Keratinocyte (primary cell): ENCODE measurements at regions not wholly inside any gene's neighbourhood (a gene's known extent, or its start where the extent isn't known, plus 50 kb on each side); places are given as distances from the start of the nearest gene placed in this dataset.

Experiments
- DNase-seq: peaks from one replicate; pipeline ENCODE4 v3.0.0-alpha.2; 2011; ENCODE audit warnings: low read depth, missing footprints, low spot score
- FAIRE-seq: peaks from 2 replicates; lab custom pipeline; 2011; peaks lifted over from hg19 to GRCh38; lab: Jason Lieb, UNC
- H2AFZ ChIP-seq: 2 replicates; pipeline ENCODE4 v1.6.0; 2012; ENCODE audit warnings: low read length, control low read depth, inconsistent platforms; ENCODE audit not compliant: control insufficient read depth
- H3K27ac ChIP-seq: 2 replicates; pipeline ENCODE4 v1.5.1; 2011; ENCODE audit warnings: low read length; ENCODE audit not compliant: control insufficient read depth, insufficient read depth
- H3K27me3 ChIP-seq: 3 replicates; pipeline ENCODE4 v1.6.0; 2011; ENCODE audit warnings: low read length; ENCODE audit not compliant: control insufficient read depth, insufficient read depth; ENCODE audit errors: extremely low read depth
- H3K36me3 ChIP-seq, 2 experiments: 2 replicates in 1 of 2; 3 replicates in 1 of 2; pipeline ENCODE4 v1.5.1; 2011; ENCODE audit warnings: low read length in 2 of 2, mild to moderate bottlenecking in 1 of 2; ENCODE audit not compliant: control insufficient read depth in 2 of 2, insufficient read depth in 2 of 2; ENCODE audit errors: extremely low read depth in 1 of 2
- H3K4me1 ChIP-seq: 3 replicates; pipeline ENCODE4 v1.5.1; 2011; ENCODE audit warnings: low read length; ENCODE audit not compliant: control insufficient read depth, insufficient read depth; ENCODE audit errors: extremely low read depth
- H3K4me2 ChIP-seq: 3 replicates; pipeline ENCODE4 v1.6.0; 2011; ENCODE audit warnings: low read depth, low read length; ENCODE audit not compliant: control insufficient read depth, insufficient read depth; ENCODE audit errors: extremely low read depth
- H3K4me3 ChIP-seq, 3 experiments: fragments of 200-600 bp in 1 of 3; sonication (generic) in 1 of 3; 2 replicates in 2 of 3; 3 replicates in 1 of 3; pipeline ENCODE4 v1.5.1; 2011 to 2016; ENCODE audit warnings: low read length in 3 of 3, mild to moderate bottlenecking in 3 of 3, control low read depth in 2 of 3, inconsistent platforms in 1 of 3, low read depth in 1 of 3, mixed read lengths in 1 of 3, mixed run types in 1 of 3, moderate library complexity in 1 of 3; ENCODE audit not compliant: control insufficient read depth in 2 of 3, insufficient read depth in 2 of 3; ENCODE audit errors: extremely low read depth in 1 of 3
- H3K79me2 ChIP-seq: 2 replicates; pipeline ENCODE4 v1.6.0; 2012; ENCODE audit warnings: low read length; ENCODE audit not compliant: control insufficient read depth, insufficient read depth
- H3K9ac ChIP-seq: 3 replicates; pipeline ENCODE4 v1.6.0; 2011; ENCODE audit warnings: low read length; ENCODE audit not compliant: control insufficient read depth, insufficient read depth; ENCODE audit errors: extremely low read depth
- H3K9me1 ChIP-seq: 3 replicates; pipeline ENCODE4 v1.6.0; 2011; ENCODE audit warnings: low read length; ENCODE audit not compliant: control insufficient read depth, insufficient read depth; ENCODE audit errors: extremely low read depth
- H3K9me3 ChIP-seq: 2 replicates; pipeline ENCODE4 v1.5.1; 2012; ENCODE audit warnings: low read depth, low read length; ENCODE audit not compliant: control insufficient read depth
- H4K20me1 ChIP-seq: 3 replicates; pipeline ENCODE4 v1.6.0; 2011; ENCODE audit warnings: low read length; ENCODE audit not compliant: control insufficient read depth, insufficient read depth; ENCODE audit errors: extremely low read depth
- EZH2 ChIP-seq: IDR thresholded peaks from one replicate; pipeline ENCODE4 v1.6.1; 2012; ENCODE audit warnings: inconsistent platforms, mild to moderate bottlenecking, low read length, moderate library complexity
- dilution Hi-C: fragments of 300-500 bp; cut with MboI; formaldehyde crosslinking; loops from one replicate; pipeline ENCODE4 v1.7.0; 2020; ENCODE audit warnings: low sequenced_read_pairs; ENCODE audit not compliant: extremely low pct_ligation_motif_present
- TF ChIP-seq, protein P1 (sequence below), 3 experiments: IDR thresholded peaks in 1 of 3; conservative IDR thresholded peaks in 1 of 3; optimal IDR thresholded peaks in 1 of 3; 2 replicates in 2 of 3; 3 replicates in 1 of 3; pipeline versions ENCODE3 to v1.5.1; 2011; ENCODE audit warnings: low read length in 3 of 3, mild to moderate bottlenecking in 3 of 3, moderate library complexity in 2 of 3, control low read depth in 1 of 3, inconsistent platforms in 1 of 3; ENCODE audit not compliant: insufficient read depth in 2 of 3; ENCODE audit errors: extremely low read depth in 1 of 3

DNA sequence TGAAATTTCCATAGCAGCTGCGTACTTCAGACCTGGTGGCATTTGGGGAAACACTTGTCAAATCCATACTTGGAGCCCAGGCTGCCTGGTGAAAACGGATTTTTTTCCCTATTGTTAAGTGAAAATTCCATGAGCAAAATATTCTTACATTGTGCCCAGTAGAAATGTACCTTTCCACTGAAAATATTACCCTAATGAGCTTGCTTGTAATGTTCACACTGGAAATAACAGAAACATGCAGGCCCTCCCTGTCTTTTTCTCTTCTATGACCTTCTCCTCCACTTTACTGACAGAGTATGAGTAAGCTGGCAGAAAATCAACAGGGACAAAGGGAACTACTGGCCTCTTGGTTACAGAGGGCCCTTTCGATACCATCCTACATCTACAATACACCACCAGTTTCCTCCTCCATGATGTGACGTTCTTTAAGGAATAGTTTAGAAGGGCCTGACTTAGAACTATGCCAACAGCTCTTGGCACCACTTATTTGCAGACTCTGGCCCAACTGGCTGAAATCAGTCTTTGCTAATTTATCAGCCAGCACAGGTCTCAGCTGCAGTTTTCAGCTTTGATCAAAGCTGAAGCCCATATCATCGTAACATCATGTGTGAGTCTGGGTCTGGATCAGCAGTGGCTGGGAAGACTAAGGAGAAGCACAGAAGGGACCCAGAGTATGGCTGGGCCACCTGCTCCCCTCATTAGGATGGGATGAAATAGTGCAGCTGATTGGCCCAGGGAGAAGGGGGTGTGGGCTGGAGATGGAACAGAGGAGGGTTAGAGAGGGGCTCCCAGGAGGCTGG, 272.2 kb upstream of the ID2 start:
- H2AFZ ChIP-seq, result no peak overlapping the region
- no peaks in the 10 kb centered on the region for H3K36me3 ChIP-seq
- no peaks in the 10 kb centered on the region for H3K79me2 ChIP-seq
- no peaks in the 10 kb centered on the region for H3K27me3 ChIP-seq
- no peaks in the 10 kb centered on the region for H3K9me3 ChIP-seq
- H3K9me1 ChIP-seq, result no peaks in the 10 kb centered on the region
- H3K9ac ChIP-seq, result no peak overlapping the region
- no peak overlapping the region for H3K4me2 ChIP-seq
- H3K27ac ChIP-seq, result no peak overlapping the region
- H4K20me1 ChIP-seq, result no peaks in the 10 kb centered on the region
- DNase-seq (no peak), FAIRE-seq (no peak)
- H3K4me1 ChIP-seq, result no peaks in the 10 kb centered on the region
- no peak overlapping the region for H3K4me3 ChIP-seq
- dilution Hi-C loops, result no loop called here
- TF ChIP-seq, protein P1, sequence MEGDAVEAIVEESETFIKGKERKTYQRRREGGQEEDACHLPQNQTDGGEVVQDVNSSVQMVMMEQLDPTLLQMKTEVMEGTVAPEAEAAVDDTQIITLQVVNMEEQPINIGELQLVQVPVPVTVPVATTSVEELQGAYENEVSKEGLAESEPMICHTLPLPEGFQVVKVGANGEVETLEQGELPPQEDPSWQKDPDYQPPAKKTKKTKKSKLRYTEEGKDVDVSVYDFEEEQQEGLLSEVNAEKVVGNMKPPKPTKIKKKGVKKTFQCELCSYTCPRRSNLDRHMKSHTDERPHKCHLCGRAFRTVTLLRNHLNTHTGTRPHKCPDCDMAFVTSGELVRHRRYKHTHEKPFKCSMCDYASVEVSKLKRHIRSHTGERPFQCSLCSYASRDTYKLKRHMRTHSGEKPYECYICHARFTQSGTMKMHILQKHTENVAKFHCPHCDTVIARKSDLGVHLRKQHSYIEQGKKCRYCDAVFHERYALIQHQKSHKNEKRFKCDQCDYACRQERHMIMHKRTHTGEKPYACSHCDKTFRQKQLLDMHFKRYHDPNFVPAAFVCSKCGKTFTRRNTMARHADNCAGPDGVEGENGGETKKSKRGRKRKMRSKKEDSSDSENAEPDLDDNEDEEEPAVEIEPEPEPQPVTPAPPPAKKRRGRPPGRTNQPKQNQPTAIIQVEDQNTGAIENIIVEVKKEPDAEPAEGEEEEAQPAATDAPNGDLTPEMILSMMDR (optimal IDR thresholded peaks at IDR 0.05 in 1 of 3, IDR thresholded peaks at IDR 0.05 in 1 of 3, conservative IDR thresholded peaks at IDR 0.05 in 1 of 3; ENCODE audit: extremely low read depth in 1 of 3, insufficient read depth in 2 of 3, low read length in 3 of 3), result no peak
- no peak for TF ChIP-seq EZH2

DNA sequence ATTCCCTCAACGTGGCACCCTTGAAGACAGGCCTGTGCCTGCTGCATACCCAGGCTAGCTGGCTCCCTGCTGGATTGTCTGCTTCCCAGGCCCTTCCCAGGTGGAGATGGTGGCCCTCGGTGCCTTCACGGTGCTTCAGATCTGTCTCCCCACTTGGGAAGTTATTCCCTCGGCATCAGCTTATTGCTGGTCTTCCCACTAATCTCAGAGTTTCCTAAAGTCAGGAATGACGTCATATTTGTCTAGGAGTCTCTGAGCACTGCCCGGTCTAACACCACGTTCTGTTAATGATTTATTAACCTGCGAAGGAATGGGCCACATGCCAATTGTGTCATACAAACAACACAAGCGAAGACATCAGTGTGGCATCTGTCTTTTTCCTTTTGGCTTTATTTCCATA, 269.8 kb upstream of the ID2 start:
- H3K36me3 ChIP-seq, result no peaks in the 10 kb centered on the region
- H2AFZ ChIP-seq, result no peak overlapping the region
- no peaks in the 10 kb centered on the region for H4K20me1 ChIP-seq
- dilution Hi-C loops, result no loop called here
- no peaks in the 10 kb centered on the region for H3K9me1 ChIP-seq
- FAIRE-seq (no peak), DNase-seq (no peak)
- H3K27me3 ChIP-seq, result no peaks in the 10 kb centered on the region
- no peak overlapping the region for H3K4me2 ChIP-seq
- no peaks in the 10 kb centered on the region for H3K79me2 ChIP-seq
- no peak overlapping the region for H3K27ac ChIP-seq
- TF ChIP-seq EZH2, result no peak
- TF ChIP-seq, protein P1 (optimal IDR thresholded peaks at IDR 0.05 in 1 of 3, IDR thresholded peaks at IDR 0.05 in 1 of 3, conservative IDR thresholded peaks at IDR 0.05 in 1 of 3; ENCODE audit: extremely low read depth in 1 of 3, insufficient read depth in 2 of 3, low read length in 3 of 3), result no peak
- no peaks in the 10 kb centered on the region for H3K4me1 ChIP-seq
- no peak overlapping the region for H3K9ac ChIP-seq
- H3K4me3 ChIP-seq, result no peak overlapping the region
- no peaks in the 10 kb centered on the region for H3K9me3 ChIP-seq
